ENCODE measurements at regions not wholly inside any gene's neighbourhood (a gene's known extent, or its start where the extent isn't known, plus 50 kb on each side); places are given as distances from the start of the nearest gene placed in this dataset.
"Not testable (repeated sequence)": the region's sequence is repeated elsewhere in the genome, so short reads cannot be mapped to it uniquely, and the experiment has no call there.

- Histone ChIP-seq H3K9ac (ENCODE audit: low read depth, low read length) (no peak overlapping the region), H3K36me3 (ENCODE audit: insufficient read depth, low read length) (no peaks in the 10 kb centered on the region), H3K4me1 (ENCODE audit: insufficient read depth, low read length) (peaks cover 21% of the 10 kb centered on the region), H3K9me3 (ENCODE audit: control insufficient read depth, insufficient read depth, low read length) (no peaks in the 10 kb centered on the region)
These were observed 642.7 kb downstream of the IPMK start for GRCh38 chr10:57624856-57625592.

GRCh38 chr10:57624066-57624465 is 643.6 kb downstream of the IPMK start:
- H3K4me1 ChIP-seq (ENCODE audit: insufficient read depth, low read length), result peaks cover 15% of the 10 kb centered on the region
- no peaks in the 10 kb centered on the region for H3K36me3 ChIP-seq (ENCODE audit: insufficient read depth, low read length)

GRCh38 chr10:57621466-57621865 is 646.2 kb downstream of the IPMK start:
- Histone ChIP-seq H3K4me1 (ENCODE audit: insufficient read depth, low read length) (no peaks in the 10 kb centered on the region), H3K9me3 (ENCODE audit: control insufficient read depth, insufficient read depth, low read length) (no peaks in the 10 kb centered on the region), H3K36me3 (ENCODE audit: insufficient read depth, low read length) (no peaks in the 10 kb centered on the region), H3K9ac (ENCODE audit: low read depth, low read length) (no peak overlapping the region)

More at GRCh38 chr10:57624066-57624465, 643.6 kb downstream of the IPMK start:
- H3K9ac ChIP-seq (ENCODE audit: low read depth, low read length), result no peak overlapping the region
- no peaks in the 10 kb centered on the region for H3K9me3 ChIP-seq (ENCODE audit: control insufficient read depth, insufficient read depth, low read length)

GRCh38 chr10:57605948-57606485 is 661.7 kb downstream of the IPMK start:
- no peaks in the 10 kb centered on the region for H3K9me3 ChIP-seq (ENCODE audit: control insufficient read depth, insufficient read depth, low read length)
- H3K4me1 ChIP-seq (ENCODE audit: insufficient read depth, low read length), result no peaks in the 10 kb centered on the region
- H3K9ac ChIP-seq (ENCODE audit: low read depth, low read length), result no peak overlapping the region
- no peaks in the 10 kb centered on the region for H3K36me3 ChIP-seq (ENCODE audit: insufficient read depth, low read length)

- H3K9ac ChIP-seq (ENCODE audit: low read depth, low read length), result no peak overlapping the region
- no peaks in the 10 kb centered on the region for H3K36me3 ChIP-seq (ENCODE audit: insufficient read depth, low read length)
- no peaks in the 10 kb centered on the region for H3K4me1 ChIP-seq (ENCODE audit: insufficient read depth, low read length)
- no peaks in the 10 kb centered on the region for H3K9me3 ChIP-seq (ENCODE audit: control insufficient read depth, insufficient read depth, low read length)
These were observed 668.3 kb downstream of the IPMK start for GRCh38 chr10:57599440-57599839.

GRCh38 chr10:57593983-57594573 is 673.6 kb downstream of the IPMK start:
- no peaks in the 10 kb centered on the region for H3K36me3 ChIP-seq (ENCODE audit: insufficient read depth, low read length)
- H3K9ac ChIP-seq (ENCODE audit: low read depth, low read length), result no peak overlapping the region
- no peaks in the 10 kb centered on the region for H3K9me3 ChIP-seq (ENCODE audit: control insufficient read depth, insufficient read depth, low read length)
- no peaks in the 10 kb centered on the region for H3K4me1 ChIP-seq (ENCODE audit: insufficient read depth, low read length)

- H3K36me3 ChIP-seq (ENCODE audit: insufficient read depth, low read length), result no peaks in the 10 kb centered on the region; the same call in 1 of the 2 replicates
- H3K9ac ChIP-seq (ENCODE audit: low read depth, low read length), result no peak overlapping the region
- peaks cover 10% of the 10 kb centered on the region for H3K9me3 ChIP-seq (ENCODE audit: control insufficient read depth, insufficient read depth, low read length)
- no peaks in the 10 kb centered on the region for H3K4me1 ChIP-seq (ENCODE audit: insufficient read depth, low read length)
These were observed 687.8 kb downstream of the IPMK start for GRCh38 chr10:57579926-57580325.

GRCh38 chr10:57562211-57562610 is 705.5 kb downstream of the IPMK start:
- H3K9ac ChIP-seq (ENCODE audit: low read depth, low read length), result no peak overlapping the region
- H3K9me3 ChIP-seq (ENCODE audit: control insufficient read depth, insufficient read depth, low read length), result no peaks in the 10 kb centered on the region
- no peaks in the 10 kb centered on the region for H3K4me1 ChIP-seq (ENCODE audit: insufficient read depth, low read length)
- no peaks in the 10 kb centered on the region for H3K36me3 ChIP-seq (ENCODE audit: insufficient read depth, low read length)

GRCh38 chr10:57551774-57552173 is 715.9 kb downstream of the IPMK start:
- H3K4me1 ChIP-seq (ENCODE audit: insufficient read depth, low read length); H3K9me3 ChIP-seq (ENCODE audit: control insufficient read depth, insufficient read depth, low read length); H3K36me3 ChIP-seq (ENCODE audit: insufficient read depth, low read length); H3K9ac ChIP-seq (ENCODE audit: low read depth, low read length): not testable (repeated sequence)

- Histone ChIP-seq H3K9ac (ENCODE audit: low read depth, low read length) (no peak overlapping the region), H3K36me3 (ENCODE audit: insufficient read depth, low read length) (no peaks in the 10 kb centered on the region), H3K9me3 (ENCODE audit: control insufficient read depth, insufficient read depth, low read length) (no peaks in the 10 kb centered on the region), H3K4me1 (ENCODE audit: insufficient read depth, low read length) (no peaks in the 10 kb centered on the region)
These were observed 732.4 kb downstream of the IPMK start for GRCh38 chr10:57535306-57535705.

- Histone ChIP-seq H3K36me3 (ENCODE audit: insufficient read depth, low read length) (no peaks in the 10 kb centered on the region), H3K9ac (ENCODE audit: low read depth, low read length) (no peak overlapping the region), H3K9me3 (ENCODE audit: control insufficient read depth, insufficient read depth, low read length) (no peaks in the 10 kb centered on the region), H3K4me1 (ENCODE audit: insufficient read depth, low read length) (no peaks in the 10 kb centered on the region)
These were observed 754.1 kb downstream of the IPMK start for GRCh38 chr10:57513637-57514036.

- Histone ChIP-seq H3K9ac (ENCODE audit: low read depth, low read length) (no peak overlapping the region), H3K4me1 (ENCODE audit: insufficient read depth, low read length) (no peaks in the 10 kb centered on the region), H3K9me3 (ENCODE audit: control insufficient read depth, insufficient read depth, low read length) (peaks cover 6% of the 10 kb centered on the region; the same call in 1 of the 2 replicates), H3K36me3 (ENCODE audit: insufficient read depth, low read length) (no peaks in the 10 kb centered on the region)
These were observed 759.9 kb downstream of the IPMK start for GRCh38 chr10:57507788-57508187.

GRCh38 chr10:57506414-57507094 is 761.1 kb downstream of the IPMK start:
- Histone ChIP-seq H3K4me1 (ENCODE audit: insufficient read depth, low read length) (no peaks in the 10 kb centered on the region), H3K9ac (ENCODE audit: low read depth, low read length) (no peak overlapping the region), H3K36me3 (ENCODE audit: insufficient read depth, low read length) (no peaks in the 10 kb centered on the region), H3K9me3 (ENCODE audit: control insufficient read depth, insufficient read depth, low read length) (peaks cover 6% of the 10 kb centered on the region; the same call in 1 of the 2 replicates)

- no peaks in the 10 kb centered on the region; the same call in 1 of the 2 replicates for H3K9me3 ChIP-seq (ENCODE audit: control insufficient read depth, insufficient read depth, low read length)
- H3K4me1 ChIP-seq (ENCODE audit: insufficient read depth, low read length), result no peaks in the 10 kb centered on the region
- no peak overlapping the region for H3K9ac ChIP-seq (ENCODE audit: low read depth, low read length)
- no peaks in the 10 kb centered on the region for H3K36me3 ChIP-seq (ENCODE audit: insufficient read depth, low read length)
These were observed 773.2 kb downstream of the IPMK start for GRCh38 chr10:57494486-57494885.
